NT2/D1 (cell line): ENCODE measurements at regions not wholly inside any gene's neighbourhood (a gene's known extent, or its start where the extent isn't known, plus 50 kb on each side); places are given as distances from the start of the nearest gene placed in this dataset.

Source experiments
- SUZ12 ChIP-seq: IDR thresholded peaks from 2 replicates; pipeline ENCODE4 v1.6.1; 2011; ENCODE audit not compliant: insufficient read length, insufficient read depth; ENCODE audit errors: extremely low read depth
- ZNF274 ChIP-seq: IDR thresholded peaks from 2 replicates; pipeline ENCODE4 v1.6.1; 2011; ENCODE audit warnings: mild to moderate bottlenecking, low read depth, low read length

DNA sequence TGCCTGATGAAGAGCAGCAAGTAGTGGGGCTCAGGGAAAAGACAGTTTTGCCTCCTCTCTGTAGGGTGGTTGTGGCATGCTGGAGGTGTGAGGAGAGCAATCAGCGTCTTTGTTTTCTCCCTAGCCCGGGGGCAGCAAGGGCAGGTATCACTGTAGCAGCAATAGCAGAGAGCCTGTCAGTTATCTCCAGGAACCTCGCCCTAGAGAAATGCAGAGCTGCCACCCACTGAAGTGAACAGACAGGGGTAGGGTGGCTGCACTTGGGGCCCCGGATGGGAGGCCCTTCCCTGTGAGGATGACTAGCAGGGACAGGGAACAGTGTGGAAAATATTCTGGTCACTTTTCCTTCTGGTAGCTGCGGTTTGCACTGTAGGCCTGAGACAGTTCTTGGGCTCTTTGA is 886.5 kb downstream of the CDH8 start:
- TF ChIP-seq ZNF274 (no peak), SUZ12 (no peak)
